Body of pancreas (tissue), 4 donors: ENCODE measurements at regions not wholly inside any gene's neighbourhood (a gene's known extent, or its start where the extent isn't known, plus 50 kb on each side); places are given as distances from the start of the nearest gene placed in this dataset.
"Not testable (repeated sequence)": the region's sequence is repeated elsewhere in the genome, so short reads cannot be mapped to it uniquely, and the experiment has no call there.

ENCODE experiments used
- ATAC-seq: fragments of 150-250 bp; one replicate; pipeline ENCODE4 v1.9.1; 2016
- DNase-seq, 4 donors: peaks; one replicate each; pipeline ENCODE4 v3.0.0-alpha.2; 2019
- H3K27ac ChIP-seq, 4 donors: fragments of 200-600 bp; sonication (generic); 1 replicate in 3 of 4; 2 replicates in 1 of 4; pipeline versions ENCODE4 v1.5.1 to v1.6.1; 2016 to 2019; ENCODE audit warnings: mild to moderate bottlenecking in 1 of 4, mixed read lengths in 1 of 4, moderate library complexity in 1 of 4
- H3K27me3 ChIP-seq, 2 donors: fragments of 200-600 bp; sonication (generic); one replicate each; pipeline ENCODE4 v1.6.0; 2016; ENCODE audit warnings: mild to moderate bottlenecking in 1 of 2
- H3K36me3 ChIP-seq, 2 donors: fragments of 200-600 bp; sonication (generic); replicated peaks in 1 of 2; 2 replicates each; pipeline ENCODE4 v1.5.1; 2016; ENCODE audit warnings: low read depth in 2 of 2; ENCODE audit not compliant: insufficient read depth in 1 of 2
- H3K4me1 ChIP-seq: fragments of 200-600 bp; sonication (generic); one replicate; pipeline ENCODE4 v1.6.0; 2016
- H3K4me3 ChIP-seq, 2 donors: fragments of 200-600 bp; sonication (generic); 1 replicate in 1 of 2; 2 replicates in 1 of 2; pipeline ENCODE4 v1.5.1; 2016 to 2019
- H3K9me3 ChIP-seq, 3 donors: fragments of 200-600 bp; sonication (generic); 1 replicate in 2 of 3; 2 replicates in 1 of 3; pipeline ENCODE4 v1.5.1; 2016
- CTCF ChIP-seq, 7 experiments: fragments of 450-650 bp in 4 of 7; fragments of 200-600 bp in 3 of 7; sonication (generic) in 3 of 7; IDR thresholded peaks; one replicate each; pipeline ENCODE4 v1.5.1; 2016 to 2019; ENCODE audit warnings: antibody characterized with exemption in 7 of 7
- POLR2A ChIP-seq, 3 donors: fragments of 450-650 bp; IDR thresholded peaks; one replicate each; pipeline ENCODE4 v1.6.1; 2016; ENCODE audit warnings: antibody characterized with exemption in 3 of 3, mild to moderate bottlenecking in 2 of 3
- WGBS, 2 donors: methylation state at CpG; one replicate each; pipeline ENCODE4 v1.1.5; 2017; 5-methylcytosine and 5-hydroxymethylcytosine counted together
- intact Hi-C: fragments of 100-400 bp; cut with DNase I; formaldehyde crosslinking; loops from one replicate; pipeline ENCODE4 v1.15.1; 2023

- H3K36me3 ChIP-seq = no peaks in the 10 kb centered on the region
- WGBS, 2 donors = 25 to 42% methylated on average over 6 of the region's 6 CpGs
- H3K27ac ChIP-seq = no peak overlapping the region
Observed at GRCh38 chr21:38089763-38090046, 167.1 kb upstream of the KCNJ15 start.

GRCh38 chr21:38091061-38091460, 165.7 kb upstream of the KCNJ15 start:
- intact Hi-C loops, H3K9me3 ChIP-seq, H3K4me1 ChIP-seq, H3K36me3 ChIP-seq, H3K4me3 ChIP-seq, H3K27ac ChIP-seq, H3K27me3 ChIP-seq, ATAC-seq, DNase-seq: not testable (repeated sequence)
- WGBS, 2 donors = 84 to 93% methylated on average over 2 of the region's 2 CpGs

More at GRCh38 chr21:38089763-38090046, 167.1 kb upstream of the KCNJ15 start:
- no peaks in the 10 kb centered on the region for H3K9me3 ChIP-seq
- H3K4me3 ChIP-seq = no peak overlapping the region
- H3K4me1 ChIP-seq = no peaks in the 10 kb centered on the region
- ATAC-seq (no peak), DNase-seq (no peak)
- no peaks in the 10 kb centered on the region for H3K27me3 ChIP-seq
- no peak for TF ChIP-seq POLR2A (IDR thresholded peaks at IDR 0.05)
- no peak for TF ChIP-seq CTCF (IDR thresholded peaks at IDR 0.05)
- intact Hi-C loops = no loop called here

GRCh38 chr21:38092051-38092450, 164.7 kb upstream of the KCNJ15 start:
- no peaks in the 10 kb centered on the region for H3K9me3 ChIP-seq
- H3K4me1 ChIP-seq = no peaks in the 10 kb centered on the region
- DNase-seq (no peak), ATAC-seq (no peak)
- TF ChIP-seq POLR2A (IDR thresholded peaks at IDR 0.05) = no peak
- TF ChIP-seq CTCF (IDR thresholded peaks at IDR 0.05) = no peak
- WGBS, 2 donors = 27 to 34% methylated on average over 6 of the region's 6 CpGs
- no peak overlapping the region for H3K27ac ChIP-seq
- H3K4me3 ChIP-seq = no peak overlapping the region
- intact Hi-C loops = no loop called here
- no peaks in the 10 kb centered on the region for H3K36me3 ChIP-seq
- no peaks in the 10 kb centered on the region for H3K27me3 ChIP-seq

- intact Hi-C loops = no loop called here
- Histone ChIP-seq H3K4me1 (no peaks in the 10 kb centered on the region), H3K27me3 (no peaks in the 10 kb centered on the region), H3K36me3 (no peaks in the 10 kb centered on the region), H3K9me3 (no peaks in the 10 kb centered on the region), H3K27ac (no peak overlapping the region), H3K4me3 (no peak overlapping the region)
- no peak for DNase-seq
- no peak for TF ChIP-seq CTCF (IDR thresholded peaks at IDR 0.05)
- TF ChIP-seq POLR2A (IDR thresholded peaks at IDR 0.05) = no peak
- WGBS, 2 donors = 71 to 76% methylated on average over 5 of the region's 5 CpGs
- ATAC-seq = no peak
Observed at GRCh38 chr21:38095220-38095619, 161.6 kb upstream of the KCNJ15 start.

- no peak overlapping the region for H3K4me3 ChIP-seq
- no peaks in the 10 kb centered on the region for H3K9me3 ChIP-seq
- no peak overlapping the region for H3K27ac ChIP-seq
- no peaks in the 10 kb centered on the region for H3K36me3 ChIP-seq
- TF ChIP-seq POLR2A (IDR thresholded peaks at IDR 0.05) = no peak
- no peak for TF ChIP-seq CTCF (IDR thresholded peaks at IDR 0.05)
- H3K27me3 ChIP-seq = no peaks in the 10 kb centered on the region
- no peaks in the 10 kb centered on the region for H3K4me1 ChIP-seq
- no peak for DNase-seq
- intact Hi-C loops = no loop called here
- no peak for ATAC-seq
Observed at GRCh38 chr21:38097789-38098188, 159.0 kb upstream of the KCNJ15 start.
